Medulla oblongata (tissue), 1 donor: ENCODE measurements at regions not wholly inside any gene's neighbourhood (a gene's known extent, or its start where the extent isn't known, plus 50 kb on each side); places are given as distances from the start of the nearest gene placed in this dataset.
A peak's percentile ranks its signal among the peaks of the same experiment; 100 is the strongest.
"Not testable (repeated sequence)": the region's sequence is repeated elsewhere in the genome, so short reads cannot be mapped to it uniquely, and the experiment has no call there.

ENCODE experiments used
- DNase-seq: peaks from one replicate; pipeline ENCODE4 v3.0.0-alpha.2; 2015; ENCODE audit errors: extremely low spot score

GRCh38 chr5:89566340-89566739 is 683.4 kb upstream of the MEF2C start:
- DNase-seq: no peak

- no peak for DNase-seq
Measured at GRCh38 chr5:89560696-89561095, 677.7 kb upstream of the MEF2C start.

- DNase-seq: no peak
Measured at GRCh38 chr5:89556215-89556913, 673.4 kb upstream of the MEF2C start.

- DNase-seq: peak; percentile 14
Measured at GRCh38 chr5:89546657-89547056, 663.7 kb upstream of the MEF2C start.

- DNase-seq: no peak
Measured at GRCh38 chr5:89545626-89546025, 662.6 kb upstream of the MEF2C start.

- no peak for DNase-seq
Measured at GRCh38 chr5:89545076-89545475, 662.1 kb upstream of the MEF2C start.

- DNase-seq: no peak
Measured at GRCh38 chr5:89542736-89543135, 659.8 kb upstream of the MEF2C start.

GRCh38 chr5:89537800-89538199 is 654.8 kb upstream of the MEF2C start:
- no peak for DNase-seq

- DNase-seq: no peak
Measured at GRCh38 chr5:89536020-89536419, 653.0 kb upstream of the MEF2C start.

GRCh38 chr5:89535411-89535810 is 652.4 kb upstream of the MEF2C start:
- DNase-seq: peak; percentile 12

- DNase-seq: no peak
Measured at GRCh38 chr5:89534331-89534730, 651.3 kb upstream of the MEF2C start.

GRCh38 chr5:89524785-89525184 is 641.8 kb upstream of the MEF2C start:
- no peak for DNase-seq

GRCh38 chr5:89523867-89524266 is 640.9 kb upstream of the MEF2C start:
- DNase-seq: not testable (repeated sequence)

- no peak for DNase-seq
Measured at GRCh38 chr5:89520771-89521170, 637.8 kb upstream of the MEF2C start.

- DNase-seq: no peak
Measured at GRCh38 chr5:89513299-89514044, 630.5 kb upstream of the MEF2C start.

GRCh38 chr5:89504051-89504450 is 621.1 kb upstream of the MEF2C start:
- DNase-seq: no peak

- no peak for DNase-seq
Measured at GRCh38 chr5:89499787-89500186, 616.8 kb upstream of the MEF2C start.

GRCh38 chr5:89498699-89499098 is 615.7 kb upstream of the MEF2C start:
- no peak for DNase-seq

GRCh38 chr5:89493414-89493813 is 610.4 kb upstream of the MEF2C start:
- no peak for DNase-seq

- no peak for DNase-seq
Measured at GRCh38 chr5:89484962-89485361, 602.0 kb upstream of the MEF2C start.

GRCh38 chr5:89480406-89481007 is 597.5 kb upstream of the MEF2C start:
- no peak for DNase-seq

- no peak for DNase-seq
Measured at GRCh38 chr5:89478851-89479250, 595.9 kb upstream of the MEF2C start.

GRCh38 chr5:89473196-89473595 is 590.2 kb upstream of the MEF2C start:
- DNase-seq: no peak
